Naive B cell (primary cell): ENCODE measurements at regions not wholly inside any gene's neighbourhood (a gene's known extent, or its start where the extent isn't known, plus 50 kb on each side); places are given as distances from the start of the nearest gene placed in this dataset.

Experiments
- ATAC-seq, 2 donors: fragments of 150-1000 bp; cut with Tn5 transposase; 2 replicates each; pipeline ENCODE4 v1.10.0; 2021; ENCODE audit warnings: low read depth in 2 of 2, mild to moderate bottlenecking in 2 of 2, moderate library complexity in 2 of 2
- DNase-seq: peaks from one replicate; pipeline ENCODE4 v3.0.0; 2022
- H3K27ac Mint-ChIP-seq, 6 donors: one replicate each; pipeline ENCODE4 v1.8.0; 2020 to 2022; ENCODE audit warnings: mild to moderate bottlenecking in 6 of 6, mixed read lengths in 6 of 6, moderate library complexity in 5 of 6, inconsistent platforms in 2 of 6
- H3K27me3 Mint-ChIP-seq, 3 donors: one replicate each; pipeline ENCODE4 v1.8.0; 2021 to 2022; ENCODE audit warnings: mixed read lengths in 3 of 3, mild to moderate bottlenecking in 1 of 3
- H3K36me3 Mint-ChIP-seq, 2 donors: one replicate each; pipeline ENCODE4 v1.8.0; 2020 to 2022; ENCODE audit warnings: mixed read lengths in 2 of 2, inconsistent platforms in 1 of 2, mild to moderate bottlenecking in 1 of 2
- H3K4me1 Mint-ChIP-seq, 3 donors: one replicate each; pipeline ENCODE4 v1.8.0; 2020 to 2022; ENCODE audit warnings: mixed read lengths in 3 of 3, inconsistent platforms in 1 of 3, mild to moderate bottlenecking in 1 of 3, moderate library complexity in 1 of 3
- H3K4me3 Mint-ChIP-seq, 8 donors: one replicate each; pipeline ENCODE4 v1.8.0; 2020 to 2022; ENCODE audit warnings: mild to moderate bottlenecking in 8 of 8, mixed read lengths in 8 of 8, moderate library complexity in 8 of 8, inconsistent platforms in 2 of 8
- H3K9me3 Mint-ChIP-seq, 7 donors: one replicate each; pipeline ENCODE4 v1.8.0; 2020 to 2022; ENCODE audit warnings: mixed read lengths in 7 of 7, mild to moderate bottlenecking in 5 of 7, inconsistent platforms in 2 of 7, moderate library complexity in 1 of 7

DNA sequence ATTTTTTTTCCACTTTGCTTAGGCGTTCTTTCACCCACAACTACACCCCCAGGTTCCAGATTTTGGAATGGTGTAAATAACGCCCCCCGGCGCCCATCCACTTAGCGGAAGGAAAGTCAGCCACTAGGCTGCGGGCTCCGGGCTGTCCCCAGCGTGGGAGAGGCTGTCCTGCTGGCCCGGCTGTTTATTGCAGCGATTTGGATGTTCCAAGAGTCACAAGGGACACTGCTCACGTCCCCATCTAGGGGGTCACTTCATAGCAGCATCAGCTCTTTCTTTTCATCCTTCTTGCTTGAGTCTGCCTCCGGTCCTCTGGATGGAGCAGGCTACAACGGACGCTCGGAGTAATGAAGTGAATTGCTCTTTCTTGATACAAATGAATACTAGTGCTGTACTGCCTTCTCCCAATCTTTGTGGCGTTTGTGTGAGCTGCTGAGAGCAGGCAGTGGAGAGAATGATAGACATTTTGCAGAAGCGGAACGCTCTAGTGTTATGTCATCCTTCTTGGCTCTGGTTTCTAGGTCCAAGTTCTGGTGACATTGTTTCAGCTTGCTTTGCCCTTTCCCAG, 50.7 kb upstream of the PAIP2B start:
- H3K4me3 Mint-ChIP-seq = peak overlapping the region; percentile 82 to 95 (median 89)
- DNase-seq (peak; percentile 20), ATAC-seq (peak; percentile 8 to 19)
- peaks cover 0 to 6% (median 0%) of the 10 kb centered on the region in 7 donors for H3K9me3 Mint-ChIP-seq
- no peaks in the 10 kb centered on the region for H3K36me3 Mint-ChIP-seq
- H3K4me1 Mint-ChIP-seq = peaks cover 13 to 20% (median 19%) of the 10 kb centered on the region in 3 donors
- H3K27me3 Mint-ChIP-seq = peaks cover 28 to 66% (median 62%) of the 10 kb centered on the region in 3 donors
- H3K27ac Mint-ChIP-seq = peak overlapping the region in 5 of 6 donors; percentile 10 to 92 (median 48)

DNA sequence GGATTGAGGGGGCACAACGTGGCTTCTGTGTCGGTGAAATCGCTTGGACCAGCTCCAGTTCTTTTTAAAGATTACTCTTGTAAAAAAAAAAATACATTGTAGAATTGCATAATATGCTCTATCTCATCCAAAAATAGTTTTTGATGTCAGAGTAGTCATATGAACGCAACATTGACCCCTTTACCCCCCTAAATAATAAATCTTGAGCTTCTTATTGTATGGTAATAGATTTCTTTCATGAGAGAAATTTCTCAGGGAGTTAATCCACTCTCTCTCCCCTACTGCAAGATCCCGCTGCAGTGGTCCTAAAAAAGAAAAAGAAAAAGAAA, 50.2 kb upstream of the PAIP2B start:
- Mint-ChIP-seq H3K27ac (peak overlapping the region in 4 of 6 donors; percentile 48 to 94 (median 84)), H3K4me1 (peaks cover 13 to 20% (median 19%) of the 10 kb centered on the region in 3 donors), H3K27me3 (peaks cover 33 to 66% (median 66%) of the 10 kb centered on the region in 3 donors), H3K4me3 (peak overlapping the region; percentile 82 to 95 (median 89)), H3K9me3 (peaks cover 0 to 6% (median 0%) of the 10 kb centered on the region in 7 donors), H3K36me3 (no peaks in the 10 kb centered on the region)
- ATAC-seq = no peak
- no peak for DNase-seq

DNA sequence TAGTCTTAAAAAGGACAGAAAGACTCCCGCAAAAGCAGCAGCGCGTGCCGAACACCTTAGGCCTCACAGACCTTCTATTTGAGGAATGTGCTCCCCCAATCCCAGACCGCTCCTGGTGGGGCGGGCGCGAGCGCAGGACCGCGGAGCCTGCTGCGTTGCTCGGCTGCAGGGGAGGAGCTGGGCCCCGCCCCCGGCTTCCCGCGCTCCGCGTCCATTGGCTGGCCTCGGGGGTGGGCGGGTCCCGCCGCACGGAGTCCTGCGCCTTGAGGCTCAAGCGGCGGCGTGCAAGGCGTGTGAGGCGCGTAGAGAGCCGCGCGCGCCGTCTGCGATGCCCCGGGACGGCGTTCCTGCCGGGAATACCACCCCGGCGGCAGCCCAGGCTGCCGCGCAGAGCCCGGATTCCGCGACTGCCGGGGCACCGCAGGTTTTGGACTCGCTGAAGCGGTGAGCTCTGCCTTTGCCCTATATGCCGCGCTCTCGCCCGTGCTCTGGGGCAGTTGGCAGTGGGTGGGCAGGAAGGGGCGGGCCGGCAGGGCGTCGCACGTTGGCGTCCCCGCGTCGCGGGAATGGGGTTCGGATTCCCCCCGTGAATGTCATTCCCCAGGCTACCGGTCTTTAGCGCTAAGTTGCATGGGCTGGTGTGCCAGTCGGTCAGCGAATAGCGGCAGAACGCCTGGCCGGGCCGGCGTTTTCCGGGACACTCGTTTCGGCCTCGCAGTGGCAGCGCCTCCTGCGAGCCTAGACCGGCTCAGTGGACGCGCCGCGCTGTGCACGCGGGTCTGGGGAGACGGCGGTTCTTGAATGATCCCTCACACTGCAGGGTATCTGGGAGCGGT, 49.6 kb upstream of the PAIP2B start:
- H3K4me3 Mint-ChIP-seq = peak overlapping the region; percentile 82 to 95 (median 89)
- DNase-seq (peak; percentile 89), ATAC-seq (peak; percentile 96 to 97)
- H3K36me3 Mint-ChIP-seq = no peaks in the 10 kb centered on the region
- H3K4me1 Mint-ChIP-seq = peaks cover 13 to 20% (median 19%) of the 10 kb centered on the region in 3 donors
- H3K27ac Mint-ChIP-seq = peak overlapping the region in 3 of 6 donors; percentile 70 to 94 (median 78)
- H3K9me3 Mint-ChIP-seq = peaks cover 0 to 6% (median 0%) of the 10 kb centered on the region in 7 donors
- H3K27me3 Mint-ChIP-seq = peaks cover 39 to 66% (median 66%) of the 10 kb centered on the region in 3 donors
